Prostate gland (tissue), 2 donors: ENCODE measurements at regions not wholly inside any gene's neighbourhood (a gene's known extent, or its start where the extent isn't known, plus 50 kb on each side); places are given as distances from the start of the nearest gene placed in this dataset.

Source experiments
- POLR2A ChIP-seq: fragments of 450-650 bp; IDR thresholded peaks from one replicate; pipeline ENCODE4 v1.6.1; 2016; ENCODE audit warnings: antibody characterized with exemption, mild to moderate bottlenecking
- POLR2AphosphoS5 ChIP-seq: sonication (generic); formaldehyde crosslinking; IDR thresholded peaks from one replicate; pipeline ENCODE4 v1.6.1; 2017; ENCODE audit warnings: antibody characterized with exemption
- TF ChIP-seq, protein P1 (sequence below), 4 experiments: fragments of 200-600 bp in 2 of 4; fragments of 450-650 bp in 2 of 4; sonication (generic) in 2 of 4; IDR thresholded peaks; 1 replicate in 3 of 4; 2 replicates in 1 of 4; pipeline ENCODE4 v1.5.1; 2016 to 2019; ENCODE audit warnings: antibody characterized with exemption in 4 of 4, mild to moderate bottlenecking in 2 of 4, moderate library complexity in 2 of 4

DNA sequence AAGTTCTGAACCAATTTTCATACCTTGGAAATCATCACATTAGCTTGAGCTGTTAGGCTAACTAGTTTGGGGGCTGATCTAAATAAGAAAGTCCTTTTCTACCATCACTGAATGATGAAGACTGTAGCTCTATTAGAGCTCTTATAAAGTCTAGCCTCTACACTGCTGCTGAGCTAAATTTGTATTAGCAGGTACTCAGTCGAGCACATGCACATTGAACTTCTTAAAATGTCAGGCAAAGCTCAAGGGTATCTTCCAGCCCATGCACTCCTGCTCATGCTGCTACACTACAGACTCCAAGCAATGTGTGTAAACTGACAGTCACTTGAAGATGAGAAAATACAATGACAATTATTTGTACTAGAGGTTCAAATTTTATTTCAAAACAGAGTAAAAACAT, 158.8 kb upstream of the TMEM229A start:
- TF ChIP-seq, protein P1, sequence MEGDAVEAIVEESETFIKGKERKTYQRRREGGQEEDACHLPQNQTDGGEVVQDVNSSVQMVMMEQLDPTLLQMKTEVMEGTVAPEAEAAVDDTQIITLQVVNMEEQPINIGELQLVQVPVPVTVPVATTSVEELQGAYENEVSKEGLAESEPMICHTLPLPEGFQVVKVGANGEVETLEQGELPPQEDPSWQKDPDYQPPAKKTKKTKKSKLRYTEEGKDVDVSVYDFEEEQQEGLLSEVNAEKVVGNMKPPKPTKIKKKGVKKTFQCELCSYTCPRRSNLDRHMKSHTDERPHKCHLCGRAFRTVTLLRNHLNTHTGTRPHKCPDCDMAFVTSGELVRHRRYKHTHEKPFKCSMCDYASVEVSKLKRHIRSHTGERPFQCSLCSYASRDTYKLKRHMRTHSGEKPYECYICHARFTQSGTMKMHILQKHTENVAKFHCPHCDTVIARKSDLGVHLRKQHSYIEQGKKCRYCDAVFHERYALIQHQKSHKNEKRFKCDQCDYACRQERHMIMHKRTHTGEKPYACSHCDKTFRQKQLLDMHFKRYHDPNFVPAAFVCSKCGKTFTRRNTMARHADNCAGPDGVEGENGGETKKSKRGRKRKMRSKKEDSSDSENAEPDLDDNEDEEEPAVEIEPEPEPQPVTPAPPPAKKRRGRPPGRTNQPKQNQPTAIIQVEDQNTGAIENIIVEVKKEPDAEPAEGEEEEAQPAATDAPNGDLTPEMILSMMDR (IDR thresholded peaks at IDR 0.05): no peak
- TF ChIP-seq POLR2AphosphoS5: no peak
- TF ChIP-seq POLR2A: no peak
